C1 segment of cervical spinal cord (tissue), 14 donors: ENCODE measurements at regions not wholly inside any gene's neighbourhood (a gene's known extent, or its start where the extent isn't known, plus 50 kb on each side); places are given as distances from the start of the nearest gene placed in this dataset.
"Not testable (repeated sequence)": the region's sequence is repeated elsewhere in the genome, so short reads cannot be mapped to it uniquely, and the experiment has no call there.

ENCODE experiments used
- DNase-seq, 14 donors: peaks; one replicate each; lab custom pipeline; 2025; lab: John Stamatoyannopoulos, UW

DNA sequence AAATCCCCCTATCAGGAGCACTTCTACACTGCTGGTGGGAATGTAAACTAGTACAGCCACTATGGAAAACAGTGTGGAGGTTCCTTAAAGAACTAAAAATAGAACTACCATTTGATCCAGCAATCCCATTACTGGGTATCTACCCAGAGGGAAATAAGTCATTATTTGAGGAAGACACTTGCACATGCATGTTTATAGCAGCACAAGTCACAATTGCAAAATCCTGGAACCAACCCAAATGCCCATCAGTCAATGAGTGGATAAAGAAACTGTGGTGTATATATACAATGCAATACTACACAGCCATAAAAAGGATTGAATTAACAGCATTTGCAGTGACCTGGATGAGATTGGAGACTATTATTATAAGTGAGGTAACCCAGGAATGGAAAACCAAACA is 111.7 kb upstream of the ID4 start:
- DNase-seq, result not testable (repeated sequence)

DNA sequence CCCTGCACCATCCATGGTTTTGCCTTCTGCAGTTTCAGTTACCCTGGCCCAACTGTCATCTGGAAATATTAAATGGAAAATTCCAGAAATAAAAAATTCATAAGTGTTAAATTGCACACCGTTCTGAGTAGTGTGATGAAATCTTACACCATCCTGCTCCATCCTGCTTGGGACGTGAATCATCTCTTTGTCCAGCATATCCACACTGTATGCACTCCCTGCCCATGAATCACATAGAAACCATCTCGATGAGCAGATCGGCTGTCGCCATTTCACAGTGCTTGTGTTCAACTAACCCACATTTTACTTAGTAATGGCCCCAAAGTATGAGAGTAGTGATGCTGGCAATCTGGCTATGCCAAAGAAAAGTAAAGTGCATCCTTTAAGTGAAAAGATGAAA is 105.9 kb upstream of the ID4 start:
- DNase-seq, result no peak

DNA sequence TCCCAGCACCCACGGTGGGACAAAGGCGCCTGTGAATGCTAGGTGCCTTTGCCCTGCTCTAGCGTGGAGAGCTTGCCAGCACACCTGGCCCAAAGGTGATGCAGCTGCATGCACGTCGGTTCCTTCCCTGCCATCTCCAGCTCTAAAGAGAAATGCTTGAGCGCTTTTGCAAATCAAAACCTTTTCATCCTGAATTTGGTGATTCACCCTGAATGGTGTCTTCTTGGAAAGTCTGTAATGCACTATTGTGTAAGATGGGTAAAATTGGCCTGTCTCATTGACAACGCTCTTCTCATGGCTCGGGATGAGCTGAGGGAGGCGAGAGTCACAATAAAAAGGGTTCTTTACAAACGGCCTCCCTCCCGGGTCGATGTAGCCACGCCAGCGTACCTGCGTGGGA is 103.1 kb upstream of the ID4 start:
- DNase-seq, result no peak

DNA sequence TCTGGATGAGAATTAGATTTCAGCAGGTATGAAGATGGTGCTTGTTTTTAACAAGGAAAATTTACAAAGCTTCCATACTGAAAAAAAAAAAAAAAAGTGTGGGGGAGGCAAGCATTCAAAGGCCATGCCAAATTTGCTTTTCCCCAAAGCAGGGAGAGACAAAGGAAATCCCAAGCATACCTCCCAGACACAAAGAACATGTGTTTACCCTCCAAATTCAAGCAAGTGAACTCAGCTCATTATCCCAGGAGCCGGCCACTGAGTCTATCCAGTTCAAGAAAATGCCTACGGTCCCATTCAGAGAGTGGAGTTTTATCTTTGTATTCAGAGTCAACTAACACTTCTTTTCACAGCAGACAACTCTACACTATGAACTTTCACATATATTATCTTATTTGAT is 102.7 kb upstream of the ID4 start:
- no peak for DNase-seq

DNA sequence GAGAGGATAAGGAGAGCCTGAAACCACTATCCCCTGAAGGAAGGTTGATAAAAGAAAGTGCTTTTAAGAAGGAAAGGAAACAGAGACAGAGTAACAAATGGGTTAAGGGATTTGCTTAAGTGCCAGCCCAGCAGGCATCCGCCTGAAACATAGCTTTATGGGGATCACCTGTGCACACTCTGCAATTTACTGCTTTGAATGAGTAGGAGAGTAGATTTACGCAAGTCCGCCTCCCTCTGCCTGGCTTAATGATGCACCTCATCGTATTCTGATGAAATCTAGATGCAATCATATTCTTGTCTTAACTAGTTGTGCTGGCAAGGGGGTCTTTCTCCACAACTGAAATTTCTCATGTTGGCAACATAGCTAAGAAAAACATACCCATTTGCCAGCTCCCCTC is 101.1 kb upstream of the ID4 start:
- no peak for DNase-seq

DNA sequence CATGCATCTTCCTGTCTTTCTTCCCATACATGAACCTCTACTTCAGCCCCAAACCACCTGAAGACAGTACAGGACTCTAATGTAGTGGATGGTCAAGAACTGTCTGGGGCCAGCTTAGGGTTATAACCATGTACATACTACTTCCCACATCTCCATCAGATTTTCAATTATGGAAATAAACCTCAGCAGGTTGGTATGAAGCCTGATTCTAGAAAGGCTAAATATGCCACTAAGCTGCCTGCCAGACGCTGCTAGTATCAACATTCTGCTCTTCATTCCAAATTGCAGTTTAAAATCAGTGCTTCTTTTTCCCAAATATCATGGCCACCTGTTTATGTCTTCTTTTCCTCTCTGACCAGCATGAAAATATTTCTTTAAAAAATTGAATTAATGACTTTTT is 99.2 kb upstream of the ID4 start:
- no peak for DNase-seq

DNA sequence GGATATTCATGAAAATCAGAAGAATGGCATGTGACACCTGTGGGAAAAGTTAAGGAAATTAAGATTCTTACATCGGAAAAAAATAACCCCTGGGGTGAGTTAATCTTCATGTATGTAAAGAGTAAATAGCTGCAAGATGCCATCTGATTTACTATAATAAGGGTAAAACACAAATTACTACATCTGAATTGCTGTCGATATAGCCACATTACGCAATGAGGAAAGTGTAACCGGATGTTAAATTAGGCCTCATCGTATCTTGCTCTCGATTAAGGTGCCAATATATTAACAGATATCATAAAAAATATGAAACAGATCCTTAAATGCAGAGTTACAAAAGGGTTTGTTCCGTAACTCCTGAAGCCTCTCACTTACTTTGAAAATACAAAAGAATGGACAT is 87.4 kb upstream of the ID4 start:
- DNase-seq, result no peak

DNA sequence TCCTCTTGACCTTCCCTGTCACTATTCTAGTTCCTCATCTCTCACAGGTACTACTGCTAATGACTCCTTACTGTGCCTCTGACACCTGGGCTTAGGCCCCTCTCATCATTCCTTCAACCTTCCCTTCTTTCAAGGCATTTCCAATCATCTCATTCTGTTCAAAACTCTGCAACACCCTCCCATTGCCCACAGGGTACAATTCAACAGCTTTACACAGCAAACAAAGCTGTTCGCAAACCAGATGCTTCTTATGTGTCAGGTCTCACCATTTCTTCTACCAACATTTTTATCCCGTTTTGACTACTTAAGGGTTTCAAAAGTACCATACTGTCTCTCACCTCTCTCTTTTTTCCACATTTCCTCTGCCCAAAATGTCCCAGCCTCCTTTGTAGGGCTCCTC is 84.4 kb upstream of the ID4 start:
- DNase-seq, result no peak

DNA sequence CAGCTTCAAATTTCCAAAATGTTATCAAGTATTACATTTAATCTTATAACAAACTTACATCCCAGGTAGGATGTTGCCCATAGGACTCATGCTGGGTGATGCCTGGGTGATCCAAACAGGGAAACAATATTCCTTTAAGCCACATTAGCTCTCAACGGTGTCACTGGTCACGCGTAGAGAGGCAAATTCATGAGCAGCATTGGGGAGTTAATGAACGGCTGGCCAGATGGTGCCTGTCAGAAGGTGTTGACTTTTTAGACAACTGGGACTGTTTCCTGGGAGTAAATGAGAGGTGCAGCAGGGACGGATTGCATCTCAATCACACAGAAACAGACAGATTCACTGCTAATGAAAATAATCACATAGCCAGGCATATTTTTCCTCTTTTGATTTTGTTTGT is 83.3 kb upstream of the ID4 start:
- DNase-seq, result no peak

DNA sequence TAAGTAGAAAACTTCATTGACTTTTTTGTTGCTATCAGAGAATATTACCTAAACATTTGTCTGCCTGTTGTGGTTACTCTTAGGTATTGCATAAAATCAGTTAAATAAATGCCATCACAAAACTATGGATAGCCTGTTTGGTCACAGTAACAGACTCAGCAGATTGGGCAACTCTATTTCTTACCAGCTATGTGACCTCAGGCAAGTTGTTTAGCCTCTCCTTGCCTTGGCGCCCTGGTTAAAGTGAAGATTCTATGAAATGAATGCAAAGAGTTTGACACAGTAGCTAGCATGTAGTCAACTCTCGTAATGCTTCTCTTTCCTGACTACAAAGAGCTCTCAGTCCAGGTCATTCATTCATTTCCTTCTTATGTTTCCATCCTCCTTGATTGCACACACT is 82.5 kb upstream of the ID4 start:
- no peak for DNase-seq

DNA sequence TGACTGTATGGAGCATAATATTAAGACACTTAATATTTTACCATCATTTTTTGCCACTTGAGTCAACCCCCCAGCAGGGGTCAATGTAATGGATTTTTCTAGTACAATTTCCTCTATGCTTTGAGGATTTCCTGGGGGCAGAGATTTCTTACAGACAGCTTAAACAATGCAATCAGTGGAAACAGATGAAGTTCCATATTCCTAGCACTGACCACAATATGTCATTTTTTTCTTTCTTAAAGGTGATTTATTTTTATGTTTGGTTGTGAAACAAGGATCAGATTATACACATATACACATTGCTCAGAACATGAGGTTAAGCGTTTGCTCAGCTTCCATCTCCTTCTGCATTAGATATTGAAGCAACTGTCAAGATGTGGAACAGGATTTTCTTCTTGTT is 82.0 kb upstream of the ID4 start:
- DNase-seq, result no peak

DNA sequence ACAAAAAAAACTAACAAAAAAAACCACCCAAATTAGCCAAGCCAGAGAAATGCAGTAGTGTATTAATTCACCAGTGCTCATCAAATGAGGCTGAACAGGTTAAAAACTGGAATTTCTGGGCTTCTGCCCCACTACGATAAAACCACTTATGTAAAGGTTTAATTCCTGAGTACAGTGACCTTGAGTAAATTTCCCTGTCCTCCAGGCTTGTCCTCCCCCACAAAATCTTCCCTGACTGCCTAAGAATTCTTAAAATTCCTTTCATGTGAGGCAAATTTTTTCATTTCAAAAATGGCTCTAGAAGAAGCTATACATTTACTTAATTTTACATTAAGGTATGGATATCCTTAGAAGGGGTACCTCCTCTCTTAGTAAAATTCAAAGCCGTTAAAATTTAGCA is 80.1 kb upstream of the ID4 start:
- DNase-seq, result no peak

DNA sequence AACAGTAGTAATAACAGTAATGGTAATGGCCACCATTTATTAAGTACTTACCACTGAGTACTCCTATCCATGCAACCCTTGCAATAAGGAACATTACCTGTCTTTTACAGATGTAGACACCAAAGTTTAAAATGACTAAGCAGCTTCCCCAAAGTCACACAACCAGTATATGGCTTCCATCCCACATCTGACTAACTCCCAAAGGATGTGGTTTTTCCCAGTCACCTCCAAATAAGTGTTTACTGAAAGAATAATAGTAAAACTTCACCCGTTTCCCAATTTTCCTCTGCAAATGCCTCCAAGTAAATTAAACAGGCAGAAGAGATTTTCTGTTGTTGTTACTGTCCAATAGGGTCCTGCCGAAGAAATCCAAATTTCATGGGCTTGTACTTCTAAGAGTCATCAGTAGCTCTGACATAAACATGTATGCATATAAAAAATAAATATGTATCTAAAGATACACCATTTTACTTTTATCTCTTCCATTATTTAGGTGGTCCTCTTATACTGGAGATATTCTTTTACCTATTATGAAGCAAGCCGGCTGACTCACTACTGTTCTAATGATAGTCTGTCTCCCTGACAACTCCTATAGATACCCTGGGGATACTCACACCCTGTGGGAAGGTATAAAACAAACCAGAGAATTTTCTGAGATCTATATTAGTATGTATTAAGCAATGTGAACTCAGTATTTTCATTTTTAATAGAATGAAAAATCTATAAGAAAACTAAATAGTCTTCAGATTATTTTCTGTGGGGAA is 77.9 kb upstream of the ID4 start:
- DNase-seq, result no peak

DNA sequence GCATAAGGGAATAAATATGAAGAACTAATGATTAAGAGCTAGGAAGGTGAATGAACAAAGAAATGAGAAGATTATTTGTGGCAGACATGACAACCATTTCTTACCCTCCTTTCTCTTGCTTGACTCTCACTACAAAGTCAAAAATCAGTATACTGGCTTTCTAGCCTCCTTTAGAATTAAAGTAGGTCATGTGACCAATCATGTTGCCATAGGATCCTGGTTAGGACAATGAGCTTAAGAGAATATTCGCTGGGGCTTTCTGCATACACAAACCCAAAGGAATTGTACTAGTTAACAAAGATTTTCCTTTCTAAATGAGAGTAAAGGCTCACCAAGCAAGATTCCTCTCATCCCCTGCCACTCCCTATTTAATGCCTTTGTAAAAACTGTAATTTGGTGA is 76.0 kb upstream of the ID4 start:
- no peak for DNase-seq

DNA sequence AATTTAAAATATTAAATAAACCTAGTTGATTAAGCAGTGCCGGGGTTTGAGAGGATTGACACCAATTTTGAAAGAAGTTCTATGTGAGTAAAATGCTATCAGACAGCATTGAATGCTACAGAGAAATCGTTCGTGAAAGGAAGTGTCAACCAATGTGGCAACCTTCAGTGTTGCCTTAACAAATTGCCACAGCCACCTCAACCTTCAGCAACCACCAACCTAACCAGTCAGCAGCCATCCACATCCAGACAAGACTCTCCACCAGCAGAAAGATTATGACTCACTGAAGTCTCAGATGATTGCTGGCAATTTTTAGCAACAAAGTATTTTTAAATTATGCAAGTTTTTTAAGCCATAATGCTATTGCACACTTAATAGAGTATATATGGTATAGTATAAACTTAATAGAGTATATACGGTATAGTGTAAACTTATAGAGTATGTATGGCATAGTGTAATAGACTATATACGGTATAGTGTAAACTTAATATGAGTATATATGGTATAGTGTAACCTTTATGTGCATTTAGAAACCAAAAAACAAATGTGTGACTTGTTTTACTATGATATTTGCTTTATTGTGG is 65.3 kb upstream of the ID4 start:
- DNase-seq, result no peak

DNA sequence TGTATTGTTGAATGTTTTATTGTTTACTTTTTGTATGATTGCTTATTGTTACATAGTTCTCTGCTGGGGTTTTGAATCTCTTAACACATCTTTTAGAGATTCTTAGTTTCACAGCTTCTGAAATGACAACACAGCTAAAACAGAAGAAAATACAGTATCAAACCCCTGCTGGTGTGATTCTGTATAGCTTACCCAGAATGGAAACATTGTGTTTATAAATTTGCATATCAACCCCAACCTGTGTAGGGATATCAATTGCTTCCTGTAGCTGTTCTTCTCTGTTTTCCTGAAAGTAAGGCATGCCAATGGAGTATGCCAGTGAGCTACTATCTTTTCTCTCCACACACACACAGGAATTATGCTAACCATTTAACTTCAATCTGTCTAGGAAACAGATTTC is 64.3 kb upstream of the ID4 start:
- no peak for DNase-seq

DNA sequence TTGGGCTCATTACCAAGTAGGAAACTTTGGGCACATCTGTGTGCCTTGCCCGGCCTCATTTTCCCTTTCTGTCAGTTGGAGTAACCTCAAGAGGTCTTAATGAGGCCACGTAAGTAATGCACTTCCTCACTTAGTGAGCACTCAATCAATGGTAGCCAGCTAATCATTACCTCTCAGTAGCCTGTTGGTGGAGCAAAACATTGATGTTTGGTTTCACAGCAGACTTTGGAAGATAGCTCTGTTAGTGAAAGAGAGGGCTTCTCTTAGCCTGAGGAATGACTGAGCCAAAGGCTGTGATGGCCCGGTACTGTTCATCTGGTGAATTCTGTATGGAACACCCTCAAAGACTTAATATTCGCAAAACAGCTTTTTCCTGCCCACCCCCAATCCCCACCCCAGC is 55.9 kb upstream of the ID4 start:
- DNase-seq, result no peak

DNA sequence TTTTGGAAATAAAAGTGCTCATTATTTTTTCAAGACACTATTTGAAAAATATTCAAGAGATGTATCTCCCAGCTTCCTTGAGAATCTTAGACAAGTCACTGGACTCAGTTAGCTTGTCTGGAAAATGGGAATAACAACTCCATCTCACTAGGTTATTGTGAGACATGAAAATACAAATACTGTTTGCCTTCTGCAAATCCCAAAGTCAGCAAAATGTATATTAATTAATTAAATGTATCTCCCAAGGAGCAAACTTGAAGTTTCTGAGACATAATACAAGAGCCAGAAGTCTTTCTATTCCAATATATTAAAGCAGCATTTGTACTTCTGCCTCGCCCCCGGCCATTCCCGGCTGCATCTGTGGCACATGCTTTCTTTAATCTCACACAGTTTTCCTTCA is 54.6 kb upstream of the ID4 start:
- no peak for DNase-seq
